ENCODE measurements at regions not wholly inside any gene's neighbourhood (a gene's known extent, or its start where the extent isn't known, plus 50 kb on each side); places are given as distances from the start of the nearest gene placed in this dataset.
"Not testable (repeated sequence)": the region's sequence is repeated elsewhere in the genome, so short reads cannot be mapped to it uniquely, and the experiment has no call there.

DNA sequence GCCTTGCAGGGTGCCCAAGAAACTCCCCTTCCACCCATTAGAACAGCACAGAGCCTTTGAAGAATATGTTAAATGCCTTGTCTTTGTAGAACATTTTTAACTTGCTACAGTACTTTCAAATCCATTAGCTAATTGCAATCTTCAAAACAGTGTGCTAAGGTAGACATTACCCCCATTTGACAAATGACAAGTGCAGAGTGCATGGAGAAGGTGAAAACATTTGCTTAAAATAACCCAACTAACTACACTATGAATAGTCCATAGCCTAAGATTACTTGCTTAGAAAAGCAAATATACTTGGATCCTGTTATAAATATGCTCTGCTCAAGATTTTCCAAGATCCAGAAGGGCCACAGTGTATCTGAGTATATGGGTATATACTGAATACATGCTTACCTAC is 87.0 kb upstream of the G2E3 start:
- Mint-ChIP-seq H3K9me3 (peaks cover 6% of the 10 kb centered on the region; the same call in 2 of the 3 replicates), H3K36me3 (ENCODE audit: low read depth) (no peaks in the 10 kb centered on the region), H3K4me3 (no peak overlapping the region), H3K27me3 (ENCODE audit: insufficient read depth, low read depth, poor library complexity) (no peaks in the 10 kb centered on the region), H3K4me1 (no peaks in the 10 kb centered on the region), H3K27ac (no peak overlapping the region)
- H3K27ac ChIP-seq (ENCODE audit: low read depth): no peak overlapping the region
- no peaks in the 10 kb centered on the region for H3F3A ChIP-seq (replicated peaks; ENCODE audit: low read depth)
- H3K4me3 ChIP-seq: no peak overlapping the region
- ATAC-seq (no peak), DNase-seq (ENCODE audit: low spot score) (no peak)
- no peaks in the 10 kb centered on the region for H3K27me3 ChIP-seq (ENCODE audit: insufficient read depth)
- TF ChIP-seq POLR2AphosphoS5 (IDR thresholded peaks at IDR 0.05; ENCODE audit: low read depth): no peak
- TF ChIP-seq REST (IDR thresholded peaks at IDR 0.05; ENCODE audit: unreplicated experiment): no peak
- TF ChIP-seq NANOG (IDR thresholded peaks at IDR 0.05; ENCODE audit: borderline replicate concordance): no peak
- TF ChIP-seq STAT1 (IDR thresholded peaks at IDR 0.05; ENCODE audit: unreplicated experiment): no peak
- TF ChIP-seq ZNF462 (CRISPR knock-in tag; IDR thresholded peaks at IDR 0.05): no peak
- no peak for TF ChIP-seq CREB1 (CRISPR knock-in tag; IDR thresholded peaks at IDR 0.05; ENCODE audit: low read depth)
- no peak for TF ChIP-seq EZH2phosphoT487 (IDR thresholded peaks at IDR 0.05; ENCODE audit: unreplicated experiment)
- no peak for TF ChIP-seq EZH2 (IDR thresholded peaks at IDR 0.05; ENCODE audit: low read depth, unreplicated experiment)
- TF ChIP-seq, protein P1, sequence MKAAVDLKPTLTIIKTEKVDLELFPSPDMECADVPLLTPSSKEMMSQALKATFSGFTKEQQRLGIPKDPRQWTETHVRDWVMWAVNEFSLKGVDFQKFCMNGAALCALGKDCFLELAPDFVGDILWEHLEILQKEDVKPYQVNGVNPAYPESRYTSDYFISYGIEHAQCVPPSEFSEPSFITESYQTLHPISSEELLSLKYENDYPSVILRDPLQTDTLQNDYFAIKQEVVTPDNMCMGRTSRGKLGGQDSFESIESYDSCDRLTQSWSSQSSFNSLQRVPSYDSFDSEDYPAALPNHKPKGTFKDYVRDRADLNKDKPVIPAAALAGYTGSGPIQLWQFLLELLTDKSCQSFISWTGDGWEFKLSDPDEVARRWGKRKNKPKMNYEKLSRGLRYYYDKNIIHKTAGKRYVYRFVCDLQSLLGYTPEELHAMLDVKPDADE (IDR thresholded peaks at IDR 0.05): no peak
- no peaks in the 10 kb centered on the region for H3K79me2 ChIP-seq (replicated peaks; ENCODE audit: insufficient read depth)
- H3K36me3 ChIP-seq (ENCODE audit: insufficient read depth): no peaks in the 10 kb centered on the region
- no peak overlapping the region for H3K4me2 ChIP-seq
- no peaks in the 10 kb centered on the region for H3K9me2 ChIP-seq (ENCODE audit: insufficient read depth)
- H2AFZ ChIP-seq: no peak overlapping the region
- no peaks in the 10 kb centered on the region for H4K20me1 ChIP-seq (replicated peaks; ENCODE audit: insufficient read depth)
- H3K4me1 ChIP-seq (ENCODE audit: insufficient read depth): no peaks in the 10 kb centered on the region

DNA sequence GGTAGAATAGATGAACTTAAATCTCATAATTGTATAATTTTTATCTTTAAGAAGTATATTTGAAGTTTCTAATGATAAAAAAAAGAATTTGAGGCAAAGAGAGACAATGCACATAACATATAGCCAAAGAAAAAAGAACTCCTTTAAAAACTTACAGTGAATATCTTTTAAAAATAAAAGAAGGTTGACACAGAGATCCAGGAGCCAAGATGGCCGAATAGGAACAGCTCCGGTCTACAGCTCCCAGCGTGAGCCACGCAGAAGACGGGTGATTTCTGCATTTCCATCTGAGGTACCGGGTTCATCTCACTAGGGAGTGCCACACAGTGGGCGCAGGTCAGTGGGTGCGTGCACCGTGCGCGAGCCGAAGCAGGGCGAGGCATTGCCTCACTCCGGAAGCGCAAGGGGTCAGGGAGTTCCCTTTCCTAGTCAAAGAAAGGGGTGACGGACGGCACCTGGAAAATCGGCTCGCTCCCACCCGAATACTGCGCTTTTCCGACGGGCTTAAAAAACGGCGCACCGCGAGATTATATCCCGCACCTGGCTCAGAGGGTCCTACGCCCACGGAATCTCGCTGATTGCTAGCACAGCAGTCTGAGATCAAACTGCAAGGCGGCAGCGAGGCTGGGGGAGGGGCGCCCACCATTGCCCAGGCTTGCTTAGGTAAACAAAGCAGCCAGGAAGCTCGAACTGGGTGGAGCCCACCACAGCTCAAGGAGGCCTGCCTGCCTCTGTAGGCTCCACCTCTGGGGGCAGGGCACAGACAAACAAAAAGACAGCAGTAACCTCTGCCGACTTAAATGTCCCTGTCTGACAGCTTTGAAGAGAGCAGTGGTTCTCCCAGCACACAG is 84.9 kb upstream of the G2E3 start:
- not testable (repeated sequence) for H3K27ac ChIP-seq (ENCODE audit: low read depth); H3K27me3 ChIP-seq (ENCODE audit: insufficient read depth); H3K4me1 Mint-ChIP-seq; H3K27me3 Mint-ChIP-seq (ENCODE audit: insufficient read depth, low read depth, poor library complexity); H3K4me3 ChIP-seq; DNase-seq (ENCODE audit: low spot score); H3K36me3 ChIP-seq (ENCODE audit: insufficient read depth); H3K36me3 Mint-ChIP-seq (ENCODE audit: low read depth); H2AFZ ChIP-seq; H3K4me3 Mint-ChIP-seq; H3K4me2 ChIP-seq; H3K27ac Mint-ChIP-seq; H3K9me3 Mint-ChIP-seq; ATAC-seq; H3K79me2 ChIP-seq (replicated peaks; ENCODE audit: insufficient read depth); H3F3A ChIP-seq (replicated peaks; ENCODE audit: low read depth); H3K4me1 ChIP-seq (ENCODE audit: insufficient read depth); H4K20me1 ChIP-seq (replicated peaks; ENCODE audit: insufficient read depth); H3K9me2 ChIP-seq (ENCODE audit: insufficient read depth)

Measured in GM23338 (cell line).